NCI-H345 treated with DMSO at 0.1 percent for 48 hours (cell line): ENCODE measurements at regions not wholly inside any gene's neighbourhood (a gene's known extent, or its start where the extent isn't known, plus 50 kb on each side); places are given as distances from the start of the nearest gene placed in this dataset.
"Not testable (repeated sequence)": the region's sequence is repeated elsewhere in the genome, so short reads cannot be mapped to it uniquely, and the experiment has no call there.

Experiments used
- DNase-seq: peaks from one replicate; lab custom pipeline; 2025; ENCODE audit not compliant: unreplicated experiment; lab: John Stamatoyannopoulos, UW

DNA sequence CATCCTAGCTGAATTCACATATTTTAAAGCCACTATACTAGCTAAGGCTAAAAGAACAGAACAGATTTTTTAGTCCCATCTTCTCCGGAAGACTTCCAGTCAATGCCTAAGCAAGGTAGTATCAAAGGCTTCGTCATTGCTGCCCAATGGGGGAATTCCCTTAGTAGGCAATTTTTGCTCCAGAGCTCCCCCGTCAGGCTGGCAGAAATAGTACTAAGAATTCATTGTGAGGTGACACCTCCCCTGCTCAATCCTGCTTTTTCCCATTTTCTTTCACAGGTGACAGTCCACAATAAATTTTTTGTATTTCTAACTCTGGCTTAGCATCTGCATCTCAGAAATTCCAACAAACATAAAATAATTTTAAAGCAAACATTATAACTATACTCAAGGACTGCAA, 52.8 kb upstream of the SRSF6 start:
- DNase-seq: no peak

DNA sequence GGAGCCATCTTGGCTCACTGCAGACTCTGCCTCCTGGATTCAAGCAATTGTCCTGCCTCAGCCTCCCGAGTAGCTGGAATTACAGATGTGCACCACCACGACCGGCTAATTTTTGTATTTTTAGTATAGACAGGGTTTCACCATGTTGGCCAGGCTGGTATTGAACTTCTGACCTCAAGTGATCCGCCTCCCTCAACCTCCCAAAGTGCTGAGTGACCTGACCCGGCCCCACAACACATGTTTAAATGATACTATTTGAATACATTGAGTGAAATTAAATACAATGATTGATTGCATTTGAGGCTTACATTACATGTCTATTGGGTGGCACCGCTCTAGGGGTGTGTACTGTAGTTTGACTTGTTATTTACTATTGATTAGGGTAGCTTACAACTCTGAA, 56.8 kb upstream of the SRSF6 start:
- not testable (repeated sequence) for DNase-seq

DNA sequence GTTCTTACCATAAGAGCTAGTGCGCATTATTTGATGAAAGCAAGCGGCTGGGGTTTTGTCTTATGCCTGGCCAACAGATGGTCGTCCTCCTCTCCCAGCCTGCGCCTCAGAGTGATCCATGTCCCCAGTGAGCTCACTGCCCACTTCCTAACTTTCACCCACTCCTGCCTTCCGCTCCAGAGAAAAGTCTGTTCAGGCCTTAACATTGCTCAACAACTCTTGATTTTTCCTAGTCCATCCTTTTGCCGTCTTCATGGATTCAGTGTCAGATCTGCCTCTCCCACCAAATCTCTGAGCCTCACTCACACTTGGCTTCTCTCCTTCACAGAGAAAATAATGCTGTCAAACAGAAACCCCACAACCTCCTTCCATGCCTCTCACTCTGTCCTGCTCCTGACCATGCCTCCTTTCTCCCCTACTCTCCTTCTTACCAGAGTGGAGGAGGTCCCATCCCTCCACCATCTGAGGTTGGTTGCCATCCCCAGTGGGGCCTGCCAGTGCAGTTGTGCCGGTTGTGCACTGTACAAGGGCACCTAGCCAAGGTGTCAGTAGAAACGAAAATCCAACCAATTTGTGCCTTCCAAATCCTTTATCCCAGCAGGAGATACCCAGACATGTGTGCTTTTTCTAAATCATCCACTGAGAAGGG, 58.9 kb upstream of the SRSF6 start:
- DNase-seq: no peak

DNA sequence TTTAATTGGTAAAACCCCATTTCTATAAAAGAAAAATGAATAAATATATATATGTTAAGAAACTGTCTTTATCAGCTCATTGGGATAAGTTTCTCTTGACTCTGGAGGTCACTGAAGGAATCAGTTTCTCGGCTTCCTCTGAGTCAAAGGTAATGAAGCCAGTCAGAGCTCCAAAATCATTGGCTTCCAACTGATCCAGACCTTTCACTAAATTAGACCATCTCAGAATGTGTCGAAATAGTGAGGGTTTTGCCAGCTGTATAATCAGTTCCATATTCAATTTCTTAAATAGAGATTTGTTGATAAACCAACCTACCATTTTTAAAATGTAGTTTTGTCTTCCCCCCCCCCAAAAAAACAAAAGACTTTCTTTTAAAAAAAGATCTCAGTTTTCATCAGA, 60.5 kb upstream of the SRSF6 start:
- no peak for DNase-seq

DNA sequence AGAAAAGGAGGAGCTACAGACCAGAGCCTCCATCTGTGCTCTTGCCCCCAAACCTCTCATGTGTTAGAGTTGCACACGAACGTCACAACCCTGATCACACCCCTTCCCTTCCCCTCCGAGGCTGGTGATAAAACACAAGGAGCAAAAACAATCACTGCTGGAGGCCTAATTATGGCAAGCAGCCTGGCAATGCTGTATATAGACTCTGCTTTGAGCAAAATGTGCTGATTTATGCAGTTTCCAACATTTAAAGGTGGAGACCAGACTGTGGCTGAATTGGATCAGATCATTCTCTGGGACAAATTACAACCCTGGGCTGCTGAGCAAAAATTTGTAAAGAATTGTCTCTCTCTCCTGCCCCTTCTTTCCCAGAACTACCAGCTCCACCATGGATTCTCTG, 64.6 kb upstream of the SRSF6 start:
- no peak for DNase-seq

DNA sequence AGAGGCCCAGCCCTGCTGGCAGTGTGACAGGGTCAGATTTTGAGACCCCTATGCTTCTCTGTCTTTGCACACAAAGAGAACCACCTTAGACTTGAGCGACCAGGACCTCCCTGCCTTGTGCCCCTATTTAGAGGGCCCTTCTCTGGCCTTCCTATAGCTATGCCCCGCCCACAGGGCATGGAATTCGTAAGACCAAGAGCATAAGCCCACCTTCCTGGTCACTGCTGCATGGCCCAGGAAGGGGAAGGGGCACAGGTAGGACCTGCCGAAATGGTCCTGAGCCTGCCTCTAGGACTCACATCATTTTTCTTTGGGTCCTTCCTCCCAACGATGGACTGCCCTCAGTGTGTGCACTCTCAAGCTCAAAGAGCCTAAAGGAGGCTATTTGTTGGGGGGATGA, 65.1 kb upstream of the SRSF6 start:
- DNase-seq: no peak

DNA sequence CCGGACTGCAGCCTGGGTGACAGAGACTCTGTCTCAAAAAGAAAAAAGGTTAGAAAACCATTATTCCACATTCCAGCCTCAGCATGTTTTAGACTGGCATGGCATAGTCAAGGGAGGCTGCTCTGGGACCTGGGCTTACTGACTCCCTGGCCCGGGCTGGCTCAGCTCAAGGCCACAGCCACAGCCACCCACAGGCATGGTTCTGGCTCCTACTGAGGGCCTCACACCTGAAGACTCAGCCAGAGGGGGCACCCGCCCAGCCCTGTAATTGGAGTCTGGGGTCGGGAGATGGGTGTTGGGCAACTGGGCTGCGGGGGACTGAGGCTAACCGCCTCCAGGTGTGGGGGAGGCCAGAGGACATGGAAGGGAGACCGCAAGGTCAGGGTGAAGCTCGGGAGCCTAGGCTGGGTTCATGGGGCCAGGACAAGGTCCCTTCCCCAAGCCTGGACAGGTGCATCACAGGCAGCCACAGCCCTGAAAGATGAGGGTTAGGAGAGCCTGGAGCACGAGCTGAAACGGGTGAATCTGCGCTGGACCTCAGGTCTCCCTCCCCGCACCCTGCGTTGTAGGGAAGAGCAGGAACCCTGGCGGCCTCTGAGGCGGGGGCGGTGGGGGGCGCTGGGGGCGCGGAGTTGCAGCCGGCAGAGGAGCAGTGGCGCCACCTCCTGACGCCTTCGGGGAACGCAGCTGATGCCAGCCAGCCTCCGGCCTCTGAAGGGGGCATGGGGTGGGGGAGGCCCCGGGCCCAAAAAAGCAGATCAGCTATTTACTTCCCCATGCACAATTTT, 67.7 kb upstream of the SRSF6 start:
- no peak for DNase-seq

DNA sequence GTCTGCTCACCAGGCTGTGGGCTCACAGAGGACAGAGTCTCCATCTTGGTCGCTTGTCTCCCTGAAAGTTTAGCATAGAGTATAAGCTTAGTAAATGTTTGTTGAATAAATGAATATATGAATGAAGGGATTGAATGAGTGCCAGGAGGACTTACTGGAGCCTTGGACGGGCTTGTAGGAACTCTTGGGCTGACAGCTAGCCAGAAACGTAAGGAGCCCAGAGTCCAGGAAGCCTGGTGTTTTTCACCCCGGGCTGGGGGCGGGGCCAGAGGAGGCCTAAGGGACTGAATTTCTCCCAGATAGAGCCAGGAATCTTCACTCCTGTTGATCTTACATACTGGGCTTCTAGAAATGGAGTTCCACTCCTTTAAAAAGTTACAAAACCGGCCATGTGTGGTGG, 68.5 kb upstream of the SRSF6 start:
- DNase-seq: no peak

DNA sequence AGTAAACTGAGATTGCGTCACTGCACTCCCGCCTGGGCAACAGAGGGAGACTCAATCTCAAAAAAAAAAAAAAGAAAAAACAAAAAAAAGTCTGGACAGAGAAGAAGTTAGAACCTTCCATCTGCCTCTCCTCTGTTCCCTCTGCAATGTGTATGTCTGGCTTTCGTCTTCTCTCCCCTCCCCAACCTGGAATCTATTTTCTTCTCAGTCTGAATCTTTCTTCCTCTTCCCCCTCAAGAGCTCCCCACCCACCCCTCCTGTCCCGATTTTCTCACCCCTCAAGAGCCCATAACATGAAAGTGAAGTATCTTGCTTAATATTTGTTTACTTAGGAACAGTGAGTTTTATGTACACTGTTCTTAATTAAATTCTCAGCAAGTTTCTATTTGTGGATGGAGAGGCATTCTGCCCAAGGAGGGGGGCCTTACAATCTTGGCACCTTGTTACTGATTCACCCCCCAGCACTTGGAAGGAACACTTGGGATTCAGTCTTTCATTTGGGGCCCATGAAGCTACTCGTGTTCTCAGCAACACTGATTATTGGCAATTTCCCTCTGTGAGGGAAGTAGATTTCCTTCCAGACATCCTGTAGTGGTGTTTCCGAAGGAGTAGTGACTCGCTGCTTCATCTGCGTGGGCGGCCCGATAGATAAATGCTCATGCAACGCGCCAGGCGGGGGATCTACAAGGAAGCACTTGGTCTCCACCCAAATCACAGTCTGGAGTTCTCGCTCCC, 69.3 kb upstream of the SRSF6 start:
- DNase-seq: no peak

DNA sequence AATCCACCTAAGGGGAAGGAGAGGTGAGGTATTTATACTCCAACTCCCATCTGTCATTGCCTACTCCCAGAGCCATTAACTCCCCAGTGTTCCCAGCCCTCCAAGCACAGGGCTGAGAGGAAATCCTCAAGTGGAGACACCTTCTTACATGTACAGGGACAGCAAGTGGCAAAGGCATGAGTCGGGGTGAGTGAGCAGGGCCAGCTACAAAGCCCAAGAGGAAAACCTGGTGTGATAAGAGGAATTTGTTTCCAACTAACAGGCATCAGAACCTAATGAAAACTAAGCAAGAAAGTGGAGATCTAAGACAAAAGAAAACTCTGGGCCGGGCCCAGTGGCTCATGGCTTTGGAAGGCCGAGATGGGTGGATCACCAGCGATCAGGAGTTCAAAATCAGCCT, 70.0 kb upstream of the SRSF6 start:
- no peak for DNase-seq

DNA sequence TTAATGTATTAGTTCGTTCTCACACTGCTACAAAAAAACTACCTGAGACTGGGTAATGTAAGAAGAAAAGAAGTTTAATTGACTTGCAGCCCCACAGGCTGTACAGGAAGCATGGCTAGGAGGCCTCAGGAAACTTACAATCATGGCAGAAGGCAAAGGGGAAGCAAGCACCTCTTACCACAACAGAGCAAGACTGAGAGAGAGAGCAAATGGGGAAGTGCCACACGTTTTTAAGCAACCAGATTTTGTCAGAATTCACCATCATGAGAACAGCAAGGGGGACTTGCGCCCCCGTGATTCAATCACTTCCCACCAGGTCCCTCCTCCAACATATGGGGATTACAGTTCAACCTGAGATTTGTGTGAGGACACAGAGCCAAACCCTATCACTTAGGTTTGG, 70.8 kb upstream of the SRSF6 start:
- DNase-seq: no peak

DNA sequence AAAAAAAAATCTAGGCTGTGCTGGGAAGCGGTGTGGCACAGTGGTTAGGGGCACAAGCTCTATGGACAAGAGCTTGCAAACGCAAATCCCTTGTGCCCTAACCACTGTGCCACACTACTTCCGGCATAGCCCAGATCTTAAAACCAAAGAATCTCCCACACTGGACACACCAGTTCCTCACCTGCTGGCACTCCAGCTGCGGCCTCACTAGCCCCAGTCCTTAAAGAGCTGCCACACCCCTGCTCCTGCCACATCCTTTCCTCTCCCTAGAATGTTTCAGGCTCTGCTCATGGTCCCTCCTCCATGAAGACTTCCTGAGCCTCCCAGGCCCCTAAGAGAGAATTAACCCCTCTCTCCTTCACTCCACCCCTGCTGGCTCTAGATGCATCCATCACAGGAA, 71.8 kb upstream of the SRSF6 start:
- no peak for DNase-seq

DNA sequence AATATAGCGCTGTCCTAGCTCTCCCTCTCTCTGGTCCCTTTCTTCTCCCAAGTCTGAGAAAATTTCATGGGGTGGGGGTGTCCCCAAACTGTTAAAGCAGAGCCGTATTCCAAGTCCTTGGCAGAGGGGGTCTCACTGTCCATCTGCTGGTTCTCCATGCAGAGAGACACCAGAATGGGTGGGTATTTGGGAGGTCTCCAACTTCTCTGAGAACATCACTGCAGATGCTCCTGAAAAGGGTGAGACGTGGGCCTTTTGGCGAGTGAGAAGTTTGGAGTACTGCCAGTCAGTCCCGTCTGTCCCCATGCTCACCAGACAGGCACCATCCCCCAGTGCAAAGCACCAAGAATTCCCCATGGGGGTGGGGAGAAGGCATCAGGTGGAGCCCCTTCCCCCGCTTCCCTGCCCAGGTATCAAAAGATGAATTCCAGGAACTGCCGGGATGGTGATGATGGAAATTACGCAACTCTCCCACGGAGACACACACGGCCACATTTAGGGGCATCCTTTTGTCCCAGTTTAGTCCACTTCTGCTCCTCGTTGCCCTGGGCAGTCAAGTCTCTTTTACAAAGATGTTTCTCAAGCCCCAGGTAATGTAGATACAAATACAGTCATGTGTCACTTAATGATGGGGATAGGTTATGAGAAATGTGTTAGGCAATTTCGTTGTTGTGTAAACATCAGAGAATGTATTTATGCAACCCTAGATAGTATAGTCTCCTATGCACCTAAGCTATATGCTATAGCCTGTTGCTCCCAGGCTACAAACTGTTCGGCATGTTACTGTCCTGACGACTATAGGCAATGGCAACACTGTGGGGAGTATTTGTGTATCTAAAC, 73.4 kb upstream of the SRSF6 start:
- no peak for DNase-seq

DNA sequence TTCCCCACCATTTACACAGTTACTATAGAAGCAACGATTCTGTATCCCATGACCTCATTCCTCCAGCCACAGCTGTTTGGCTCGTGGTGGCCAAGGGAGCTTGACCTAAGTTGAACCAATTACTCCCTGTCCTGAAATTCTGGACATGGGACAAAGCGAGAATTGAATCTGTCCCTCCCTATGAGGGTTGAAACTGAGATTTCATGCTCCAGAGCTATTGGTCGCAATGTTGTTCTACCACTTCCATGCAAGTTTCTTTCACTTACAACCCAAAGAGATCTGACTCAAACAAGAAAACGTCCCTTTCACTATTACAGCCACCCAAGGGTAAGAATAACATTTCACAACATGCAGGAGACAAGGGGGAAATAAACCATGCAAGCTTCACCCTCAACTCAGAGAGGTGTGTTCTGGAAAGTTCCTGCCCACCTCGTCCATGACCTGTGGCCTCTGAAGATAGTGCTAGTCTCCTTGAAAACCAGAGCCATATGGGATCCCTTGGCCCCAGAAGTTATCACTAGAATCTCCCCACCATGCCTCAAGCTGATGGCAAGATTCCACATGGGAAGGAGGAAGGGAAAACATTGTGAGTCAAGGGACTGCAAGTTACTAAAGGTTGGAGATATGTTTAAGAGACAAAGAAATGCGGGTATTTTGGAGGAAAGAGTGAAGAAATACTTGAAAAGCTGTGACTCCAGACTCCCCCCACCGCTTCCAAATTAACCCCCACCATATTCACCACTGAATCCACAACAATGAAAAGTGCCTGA, 74.5 kb upstream of the SRSF6 start:
- DNase-seq: no peak

DNA sequence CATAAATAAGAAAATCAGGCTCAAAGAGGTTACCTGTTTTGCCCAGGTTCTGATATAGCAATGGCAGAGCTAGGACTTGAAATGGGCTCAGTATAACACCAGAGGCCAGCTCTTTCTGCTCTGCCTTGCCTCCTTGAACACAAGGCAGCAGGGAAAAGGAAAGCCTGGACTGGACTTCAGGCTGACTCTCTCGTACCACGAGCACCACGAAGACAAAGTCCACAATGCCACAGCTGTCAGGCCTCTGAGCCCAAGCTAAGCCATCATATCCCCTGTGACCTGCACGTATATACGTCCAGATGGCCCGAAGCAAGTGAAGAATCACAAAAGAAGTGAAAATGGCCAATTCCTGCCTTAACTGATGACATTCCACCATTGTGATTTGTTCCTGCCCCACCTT, 75.6 kb upstream of the SRSF6 start:
- DNase-seq: not testable (repeated sequence)

DNA sequence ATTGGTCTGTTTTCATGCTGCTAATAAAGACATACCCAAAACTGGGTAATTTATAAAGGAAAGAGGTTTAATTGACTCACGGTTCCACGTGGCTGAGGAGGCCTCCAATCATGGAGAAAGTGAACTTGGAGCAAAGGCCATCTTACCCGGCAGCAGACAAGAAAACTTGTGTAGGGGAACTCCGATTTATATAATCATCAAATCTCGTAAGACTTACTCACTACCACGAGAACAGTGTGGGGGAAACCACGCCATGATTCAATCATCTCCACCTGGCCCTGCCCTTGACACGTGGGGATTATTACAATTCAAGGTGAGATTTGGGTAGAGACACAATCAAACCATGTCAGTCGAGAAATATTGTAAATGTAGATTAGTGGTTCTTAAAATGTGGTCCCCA, 76.2 kb upstream of the SRSF6 start:
- DNase-seq: not testable (repeated sequence)

DNA sequence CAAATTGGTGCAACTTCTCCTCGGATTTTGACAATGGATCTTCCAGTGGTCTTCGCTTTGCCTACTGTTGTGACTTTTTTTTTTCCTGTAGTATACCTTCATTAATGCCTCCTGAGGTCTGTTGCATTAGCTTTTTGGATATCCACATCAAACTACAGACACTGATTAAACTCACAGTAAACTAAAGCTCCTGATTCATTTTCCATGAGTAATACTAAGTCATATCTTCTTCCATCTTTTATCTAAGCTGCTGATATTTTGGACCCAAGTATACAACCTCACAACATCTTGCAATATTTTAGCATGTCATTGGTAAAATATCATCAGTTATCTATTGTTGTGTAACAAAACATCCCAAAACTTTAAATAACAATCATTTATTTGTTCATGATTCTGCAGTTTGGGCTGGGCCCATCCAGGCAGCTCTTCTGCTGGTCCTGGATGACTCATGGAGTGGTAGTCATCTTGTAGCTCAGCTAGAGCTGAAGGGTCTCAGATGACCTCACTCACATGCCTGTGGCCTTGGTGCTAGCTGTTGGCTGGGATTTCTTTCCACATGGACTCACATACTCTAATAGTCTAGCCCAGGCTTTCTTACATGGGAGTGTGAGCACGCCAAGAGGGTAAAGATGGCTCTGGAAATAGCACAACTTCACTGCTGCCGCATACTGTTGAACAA, 78.3 kb upstream of the SRSF6 start:
- DNase-seq: no peak

DNA sequence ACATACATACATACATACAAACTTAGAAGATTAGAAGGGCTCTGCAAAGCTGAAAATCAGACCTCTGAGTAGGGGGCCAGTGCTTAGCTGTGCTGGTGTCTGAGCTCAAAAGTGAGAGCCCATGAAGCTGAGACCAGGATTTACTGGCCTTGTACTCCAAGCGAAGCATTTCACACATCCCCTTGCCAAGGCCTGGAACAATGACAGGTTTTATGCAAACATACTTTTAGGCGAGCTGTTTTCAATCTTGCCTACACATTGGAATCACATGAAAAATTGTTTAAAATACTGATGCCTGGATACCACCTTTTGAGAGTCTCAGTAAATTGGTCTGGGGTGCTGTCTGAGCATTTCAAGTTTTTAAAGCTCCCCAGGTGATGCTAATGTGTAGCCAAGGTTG, 80.9 kb upstream of the SRSF6 start:
- DNase-seq: no peak

DNA sequence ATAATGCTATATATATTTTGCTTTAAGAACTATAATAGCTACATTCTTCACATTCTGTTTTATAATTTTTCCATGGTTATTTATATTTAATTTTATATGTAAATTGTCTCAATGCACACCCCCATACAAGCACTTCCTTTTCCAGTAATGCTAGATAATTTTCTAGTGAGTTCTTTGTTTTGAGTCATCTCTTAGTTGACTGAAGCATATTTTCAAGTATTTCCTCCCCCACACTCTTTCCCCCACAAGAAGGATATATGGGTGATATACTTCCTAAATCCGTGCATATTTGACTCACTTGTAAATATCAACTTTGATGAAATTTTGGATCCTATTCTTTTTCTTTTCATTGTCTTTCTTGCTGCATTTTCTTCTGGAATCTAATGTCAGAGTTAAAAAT, 82.1 kb upstream of the SRSF6 start:
- no peak for DNase-seq

DNA sequence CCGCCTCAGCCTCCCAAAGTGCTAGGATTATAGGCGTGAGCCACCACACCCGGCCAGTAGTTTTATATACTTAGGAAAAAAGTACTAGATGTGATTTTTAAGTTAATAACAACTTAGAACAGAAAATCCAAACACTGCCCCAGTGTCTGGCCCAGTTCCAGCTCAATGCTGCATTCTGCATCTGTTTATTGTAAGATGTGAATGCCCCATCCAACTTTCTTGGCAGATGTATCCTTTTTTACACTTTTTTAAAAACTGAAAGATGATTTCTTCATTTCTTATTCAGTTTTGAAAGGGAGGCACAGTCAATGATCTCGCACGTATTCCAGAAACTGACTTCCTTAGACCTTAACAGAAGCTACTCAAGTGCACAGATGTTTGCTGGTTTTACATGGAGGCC, 85.6 kb upstream of the SRSF6 start:
- no peak for DNase-seq
